ENCODE measurements at regions not wholly inside any gene's neighbourhood (a gene's known extent, or its start where the extent isn't known, plus 50 kb on each side); places are given as distances from the start of the nearest gene placed in this dataset.
"Not testable (repeated sequence)": the region's sequence is repeated elsewhere in the genome, so short reads cannot be mapped to it uniquely, and the experiment has no call there.

DNA sequence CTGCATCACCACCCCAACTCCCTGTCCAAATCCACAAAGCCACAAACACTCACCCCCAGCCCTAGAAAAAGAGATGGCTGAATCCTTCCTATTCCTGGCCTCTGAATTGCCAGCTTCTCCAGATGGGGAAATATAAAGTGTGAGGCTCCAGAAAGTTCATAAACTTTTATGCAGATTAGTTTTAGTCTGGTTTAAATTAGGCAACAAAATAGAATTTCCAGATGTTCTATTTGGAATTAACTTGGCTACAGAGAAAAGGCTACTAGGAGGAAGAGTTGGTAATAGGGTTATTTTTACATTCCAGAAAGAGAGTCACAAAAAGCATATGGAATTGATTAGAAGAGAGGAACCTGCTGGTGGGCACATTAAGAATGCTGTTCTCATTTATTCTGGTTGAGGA, 56.0 kb downstream of the EN1 start:
- no peak for DNase-seq

DNA sequence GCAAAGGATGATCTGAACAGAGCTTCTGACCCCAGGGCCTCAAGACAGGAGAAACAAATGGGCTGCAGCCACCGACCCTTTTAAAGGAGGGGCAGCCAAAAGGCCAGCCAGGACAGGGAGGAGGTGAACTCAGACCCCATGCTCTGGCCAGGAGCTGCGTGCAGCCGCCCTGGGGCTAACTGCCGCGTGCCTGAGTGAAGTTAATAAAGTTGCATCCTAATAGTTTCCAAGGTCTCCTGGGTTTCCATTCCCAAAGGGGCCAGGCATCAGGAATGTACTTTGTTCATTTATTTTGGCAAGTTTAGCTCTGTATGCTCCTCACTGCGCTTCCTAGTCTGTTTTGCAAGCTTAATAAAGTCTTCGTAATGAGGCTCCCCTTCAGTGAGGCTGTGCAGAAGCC, 60.7 kb downstream of the EN1 start:
- no peak for DNase-seq

DNA sequence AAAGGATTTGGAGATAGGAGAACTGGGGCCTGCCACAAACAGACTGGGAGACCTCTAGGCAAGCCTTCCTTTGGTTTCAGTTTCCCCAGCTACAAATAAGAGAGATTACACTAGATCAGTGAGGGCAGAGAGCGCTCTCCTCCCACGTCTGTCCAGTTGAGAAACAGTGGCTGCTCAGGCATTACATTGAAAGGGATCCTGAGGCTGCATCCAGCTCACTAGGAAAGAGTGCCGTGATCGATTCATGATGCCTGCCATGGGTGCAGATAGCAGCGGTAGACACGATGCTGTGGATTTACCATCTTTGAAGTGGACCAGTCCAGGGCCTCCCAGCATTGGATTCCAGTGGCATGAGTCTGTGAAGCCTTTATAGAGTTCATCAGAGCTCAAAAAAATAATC, 62.6 kb downstream of the EN1 start:
- DNase-seq = no peak

DNA sequence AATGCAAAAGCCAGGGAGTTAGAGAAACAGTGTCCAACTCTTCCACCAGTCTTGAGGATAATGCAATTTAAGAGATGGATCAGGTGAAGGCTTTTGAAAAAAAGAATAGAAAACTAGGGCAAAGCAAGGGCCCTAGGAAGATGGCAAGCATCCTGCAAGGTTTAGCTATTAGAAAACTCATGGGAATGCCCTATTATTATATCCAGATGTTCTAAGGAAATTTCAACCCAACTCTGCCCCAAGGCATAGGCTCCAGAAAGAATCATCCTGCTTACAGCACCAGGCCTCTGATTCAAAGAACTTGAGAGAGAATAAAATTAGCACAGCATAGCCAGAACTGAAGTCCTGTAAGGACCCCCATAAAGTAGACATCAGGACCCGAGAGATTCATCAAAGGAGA, 68.1 kb downstream of the EN1 start:
- no peak for DNase-seq

DNA sequence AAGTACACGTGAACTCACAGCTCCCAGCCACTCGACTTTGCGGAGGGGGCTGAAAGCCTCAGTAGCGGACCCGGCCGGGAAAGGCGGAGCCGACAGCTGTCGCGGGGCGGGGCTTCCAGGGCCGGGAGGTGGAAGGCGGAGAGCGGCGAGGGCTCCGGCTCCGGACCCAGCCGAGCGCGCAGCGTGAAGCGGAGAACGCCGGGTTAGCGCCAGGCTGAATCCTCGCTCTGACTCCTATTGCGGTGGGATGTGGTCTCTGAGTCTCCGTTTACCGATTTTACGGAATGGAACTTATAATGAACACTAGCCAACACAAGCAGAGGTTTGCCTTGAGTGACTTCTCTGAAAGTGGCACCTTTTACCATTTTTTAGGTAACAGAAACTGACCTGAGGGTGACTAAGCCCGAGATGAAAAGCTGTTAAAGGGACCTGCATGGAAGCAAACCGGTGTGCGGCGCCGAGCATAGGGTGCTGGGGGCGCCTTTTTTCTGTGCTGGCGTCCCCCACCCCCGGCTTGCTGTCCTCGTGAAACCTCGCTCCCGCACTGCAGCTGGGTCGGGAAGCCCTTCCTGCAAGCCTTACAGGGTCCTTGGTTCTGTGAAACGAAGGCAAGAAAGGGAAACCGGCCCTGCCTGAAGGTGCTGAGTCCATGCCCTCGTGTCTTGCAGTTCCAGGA, 72.9 kb downstream of the EN1 start:
- peak; percentile 30 for DNase-seq

DNA sequence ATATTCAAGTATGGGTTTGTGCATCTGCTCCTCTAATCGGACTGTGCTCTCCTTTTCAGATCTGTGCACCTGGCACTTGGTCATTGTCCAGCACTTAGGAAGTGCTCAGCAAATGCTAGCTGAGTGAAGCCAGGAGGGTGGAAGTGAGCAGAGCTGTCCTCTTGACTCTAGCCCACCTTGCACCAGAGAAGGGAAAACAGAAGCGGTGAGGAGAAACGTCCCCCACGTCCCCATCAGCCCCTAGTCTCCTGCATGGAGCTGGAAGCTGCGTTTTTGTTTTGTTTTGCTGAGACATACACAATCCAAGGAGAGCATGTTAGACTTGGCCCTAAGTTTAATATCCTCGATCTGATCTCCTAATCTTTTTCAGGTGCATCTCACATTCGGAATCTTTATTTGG, 73.6 kb downstream of the EN1 start:
- DNase-seq = no peak

DNA sequence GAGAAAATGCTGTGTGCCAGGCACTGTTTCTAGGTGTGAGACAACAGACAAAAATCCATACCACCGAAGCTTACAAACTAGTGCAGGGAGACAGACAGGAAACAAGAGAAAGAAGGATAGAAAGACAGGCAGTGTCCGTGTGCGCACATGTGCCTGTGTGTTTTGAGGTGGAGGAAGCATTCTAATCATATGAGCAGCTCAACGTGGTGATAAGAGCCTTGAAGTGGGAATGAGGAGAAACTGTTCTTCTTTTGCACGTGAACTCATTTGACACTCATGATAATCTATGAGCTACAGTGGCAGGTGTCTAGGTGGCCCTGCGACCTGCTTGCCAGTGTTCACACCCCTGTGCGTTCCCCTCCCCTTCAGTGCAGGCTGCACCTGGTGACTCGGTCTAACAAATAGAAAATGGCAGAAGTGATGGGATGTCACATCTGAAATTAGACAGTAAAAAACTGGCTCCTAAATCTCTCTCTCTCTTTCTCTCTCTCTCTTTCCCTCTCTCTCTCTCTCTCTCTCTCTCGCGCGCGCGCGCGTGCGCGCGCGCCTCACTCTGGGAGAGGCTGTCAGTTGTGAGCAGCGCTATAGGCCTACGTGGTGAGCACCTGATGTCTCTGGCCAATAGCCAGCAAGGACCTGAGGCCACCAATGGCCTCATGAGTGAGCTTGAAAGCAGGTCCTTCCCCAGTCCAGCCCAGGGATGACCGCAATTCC, 74.8 kb downstream of the EN1 start:
- DNase-seq = no peak

DNA sequence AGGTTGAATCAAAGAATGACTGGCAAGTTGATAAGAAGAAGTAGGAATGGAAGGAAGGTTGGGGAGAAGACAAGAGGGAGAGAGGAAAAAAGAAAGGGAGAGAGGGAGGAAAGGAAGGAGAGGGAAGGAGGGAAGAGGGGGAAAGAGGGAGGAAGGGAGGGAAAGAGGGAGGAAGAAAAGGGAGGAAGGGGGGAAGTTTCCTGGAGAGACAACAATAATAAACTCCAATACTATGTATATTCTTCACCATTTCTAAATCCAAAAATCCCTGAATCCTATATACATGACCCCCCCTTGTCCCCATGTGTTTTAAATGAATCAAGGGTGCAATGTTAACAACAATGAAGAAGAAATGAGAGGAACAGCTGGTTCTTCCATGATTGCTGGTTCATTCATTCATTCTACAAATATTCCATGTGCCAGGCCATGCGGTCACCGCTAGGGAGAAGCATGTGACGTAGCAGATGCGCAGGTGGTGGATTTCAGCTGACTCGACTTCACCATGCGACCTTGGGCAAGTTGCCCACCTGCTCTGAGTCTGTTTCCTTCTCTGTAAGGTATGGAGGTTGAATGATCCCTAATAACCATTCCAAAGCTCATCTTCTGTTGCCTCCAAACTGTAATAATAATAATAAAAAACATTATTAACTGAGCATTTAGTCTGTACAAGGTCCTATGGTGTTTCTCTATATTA, 77.6 kb downstream of the EN1 start:
- DNase-seq = no peak

DNA sequence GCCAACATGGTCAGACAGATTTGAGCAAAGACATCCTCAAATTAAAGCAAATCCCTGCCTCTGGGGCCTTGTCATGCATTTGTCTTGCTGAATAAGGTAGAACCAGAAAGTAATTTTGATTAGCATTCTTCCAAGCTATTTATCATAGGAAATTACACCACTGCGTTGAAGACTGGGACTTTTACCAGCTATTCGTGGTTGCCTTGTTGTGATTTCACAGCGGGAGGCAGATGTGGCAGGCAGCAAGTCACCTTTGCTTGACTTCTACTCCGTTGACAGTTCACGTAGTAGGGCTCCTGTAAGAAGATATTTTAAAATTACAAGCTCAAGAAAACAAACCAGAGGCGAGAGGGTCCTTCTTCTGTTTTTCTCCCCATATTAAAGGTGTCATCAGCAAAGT, 80.6 kb downstream of the EN1 start:
- no peak for DNase-seq

DNA sequence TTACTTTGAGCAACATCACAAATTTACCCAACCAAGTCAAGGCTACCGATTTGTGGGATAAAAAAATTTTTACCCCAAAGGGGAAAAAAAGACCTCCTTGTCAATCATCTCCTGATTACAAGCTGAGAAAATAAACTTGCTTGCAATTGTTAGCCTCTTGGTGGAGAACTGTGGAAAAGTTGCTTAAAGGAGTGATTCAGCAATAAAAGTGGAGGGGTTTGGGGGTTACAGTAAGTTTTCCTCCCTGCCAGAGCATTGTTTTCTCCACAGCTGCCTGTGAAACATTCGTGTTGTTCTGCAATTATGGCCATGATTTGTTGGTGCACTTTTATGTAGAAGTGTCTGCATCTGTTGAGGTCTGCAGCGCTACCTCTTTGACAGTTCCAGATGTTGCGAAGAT, 82.6 kb downstream of the EN1 start:
- no peak for DNase-seq

DNA sequence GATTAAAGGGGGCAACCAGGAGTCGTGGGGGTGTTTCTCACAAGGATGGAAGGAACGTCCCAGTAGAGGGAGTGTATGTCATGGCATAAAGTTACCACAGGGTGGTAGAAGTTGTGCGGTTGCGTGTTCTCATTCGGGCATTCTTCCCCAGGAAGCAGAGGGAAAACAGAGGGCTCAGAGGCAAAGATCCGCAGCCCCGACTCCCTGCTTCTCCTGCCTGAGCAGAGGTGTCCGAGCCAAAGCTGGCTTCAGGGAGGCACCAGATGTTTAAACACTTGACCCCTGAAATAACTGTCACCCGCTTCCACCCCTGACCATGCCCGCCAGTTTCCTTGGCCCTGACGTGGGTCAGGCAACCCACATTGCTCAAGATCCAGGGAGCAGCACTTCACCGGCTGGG, 83.7 kb downstream of the EN1 start:
- no peak for DNase-seq

DNA sequence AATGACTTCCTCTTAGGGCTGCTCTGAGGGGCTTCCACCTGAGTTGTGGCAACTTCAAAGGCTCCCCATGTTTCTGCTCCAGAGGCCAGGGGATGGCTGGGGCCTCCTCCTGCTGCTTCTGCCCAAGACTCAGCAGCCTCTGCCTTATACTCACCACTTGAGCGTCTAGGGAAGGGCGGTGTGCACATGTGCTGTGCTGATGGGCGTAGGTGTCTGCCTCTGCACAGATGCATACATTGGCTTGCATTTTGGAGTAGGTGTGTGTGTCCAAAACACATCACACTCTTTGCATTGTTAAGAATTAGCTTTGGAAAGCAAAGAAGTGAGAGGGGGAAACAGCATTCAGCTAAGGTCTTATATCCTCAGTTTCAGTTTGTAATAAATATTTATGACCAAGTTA, 85.2 kb downstream of the EN1 start:
- no peak for DNase-seq

DNA sequence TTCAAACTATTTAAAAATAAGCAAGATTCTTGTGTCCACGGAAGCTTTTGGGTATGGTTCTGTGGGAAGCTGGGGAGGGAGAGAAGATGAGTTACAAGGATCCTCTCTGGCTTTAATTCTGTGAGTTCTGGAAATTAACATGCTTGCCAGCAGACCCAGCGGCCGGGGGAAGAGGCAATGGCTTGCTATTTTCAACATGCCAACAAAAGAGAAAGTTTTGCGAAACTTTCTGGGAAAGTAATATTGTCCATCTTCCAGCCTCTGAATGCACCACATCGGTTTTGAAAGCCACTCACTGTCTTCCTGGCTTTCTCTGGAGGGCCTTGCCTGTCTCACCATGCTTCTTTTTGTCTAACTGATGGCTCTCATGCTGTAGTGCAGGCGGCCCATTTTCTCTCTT, 85.7 kb downstream of the EN1 start:
- no peak for DNase-seq

DNA sequence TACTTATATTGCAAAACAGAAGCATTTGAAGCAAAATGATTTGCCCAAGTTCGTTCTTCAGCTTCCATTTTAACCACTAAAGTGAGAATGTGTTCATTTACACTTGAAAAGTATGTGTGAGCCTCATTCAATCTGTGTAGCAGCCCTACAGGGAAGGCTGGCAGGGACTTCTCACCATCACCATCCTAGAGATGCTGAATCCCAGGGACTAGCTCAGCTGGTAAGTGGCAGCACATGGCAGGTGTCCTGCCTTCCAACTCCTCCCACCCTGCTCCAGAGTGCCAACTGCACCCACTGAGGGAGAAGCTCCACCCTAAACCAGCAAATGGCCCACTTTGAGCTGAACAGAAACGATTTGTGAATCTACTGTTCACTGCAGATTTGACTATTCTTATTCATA, 91.5 kb downstream of the EN1 start:
- no peak for DNase-seq

DNA sequence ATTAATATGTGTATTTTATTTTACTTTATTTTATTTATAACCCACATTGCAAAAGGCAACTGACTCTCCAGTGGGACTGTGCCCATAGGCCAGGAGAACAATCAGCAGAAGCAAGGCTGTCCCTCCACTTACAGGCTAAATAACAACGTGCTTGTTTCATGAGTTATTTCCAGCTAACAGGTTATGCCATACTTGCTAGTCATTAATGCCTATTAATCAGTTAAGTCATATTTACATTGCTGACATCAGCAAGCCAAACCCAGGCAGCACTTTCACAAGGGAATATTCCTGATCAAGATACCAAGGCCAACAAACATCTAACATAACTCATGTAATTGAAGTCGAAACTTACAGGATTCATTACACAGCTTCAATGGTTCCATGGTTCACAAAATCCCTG, 92.1 kb downstream of the EN1 start:
- DNase-seq = no peak

DNA sequence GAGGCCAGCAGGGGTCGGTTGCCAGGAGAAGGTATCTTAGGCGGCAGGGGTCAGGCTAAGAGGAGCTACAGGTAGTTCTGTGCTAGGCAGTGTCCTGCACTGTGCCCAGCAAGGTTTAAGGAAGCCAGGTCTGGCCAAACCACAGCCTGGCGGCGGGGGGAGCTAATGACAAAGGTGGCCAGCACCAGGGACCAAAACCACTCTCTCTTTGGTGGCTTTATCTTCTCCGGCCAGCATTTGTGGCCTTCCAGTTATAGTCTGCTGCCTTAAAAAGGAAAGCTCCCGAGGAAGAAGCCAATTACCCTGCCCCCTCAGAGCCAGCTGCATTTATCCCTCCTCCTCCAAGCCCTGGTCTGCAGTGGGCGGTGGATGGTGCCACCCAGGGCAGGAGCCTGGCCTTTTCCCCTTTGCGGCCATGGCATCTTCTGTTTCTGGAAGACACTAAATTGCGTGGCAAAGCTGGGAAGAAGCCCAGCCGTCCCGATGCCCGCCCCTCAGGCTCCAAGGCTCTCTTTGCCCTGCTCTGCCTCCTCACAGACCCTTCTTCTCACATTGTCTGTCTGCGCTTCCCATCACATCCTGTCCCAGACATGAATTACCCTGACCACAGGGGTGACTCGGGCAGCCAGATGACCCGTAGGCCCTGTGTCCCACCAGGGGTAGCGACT, 94.6 kb downstream of the EN1 start:
- DNase-seq = no peak

DNA sequence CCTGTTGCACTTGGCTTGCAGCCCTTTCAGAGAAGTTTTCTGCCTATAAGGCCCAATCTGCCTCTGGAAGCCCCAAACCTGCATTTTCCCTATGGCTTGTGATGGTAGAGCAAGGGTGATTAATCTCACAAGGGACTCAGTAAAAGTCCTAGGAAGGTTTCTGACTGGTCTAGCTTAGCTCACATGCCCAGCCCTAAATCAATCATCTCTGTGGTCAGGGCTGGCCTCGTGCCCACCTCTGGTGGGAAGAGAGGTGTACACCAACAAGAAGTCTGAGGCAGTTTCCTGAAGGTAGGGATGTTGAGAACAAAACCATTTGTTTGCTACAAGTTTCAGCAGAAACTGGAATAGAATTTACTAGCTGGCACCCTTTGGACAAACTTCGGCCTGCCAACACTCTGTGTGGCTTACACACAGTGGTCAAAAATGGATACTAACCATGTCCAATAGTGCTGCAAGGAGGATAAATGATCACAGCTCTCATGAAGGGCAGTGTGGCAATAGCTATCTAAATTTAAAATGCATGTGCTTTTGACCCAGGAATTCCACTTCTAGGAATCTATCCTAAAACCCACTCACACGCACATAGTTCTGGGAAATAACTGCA, 96.4 kb downstream of the EN1 start:
- DNase-seq = no peak

DNA sequence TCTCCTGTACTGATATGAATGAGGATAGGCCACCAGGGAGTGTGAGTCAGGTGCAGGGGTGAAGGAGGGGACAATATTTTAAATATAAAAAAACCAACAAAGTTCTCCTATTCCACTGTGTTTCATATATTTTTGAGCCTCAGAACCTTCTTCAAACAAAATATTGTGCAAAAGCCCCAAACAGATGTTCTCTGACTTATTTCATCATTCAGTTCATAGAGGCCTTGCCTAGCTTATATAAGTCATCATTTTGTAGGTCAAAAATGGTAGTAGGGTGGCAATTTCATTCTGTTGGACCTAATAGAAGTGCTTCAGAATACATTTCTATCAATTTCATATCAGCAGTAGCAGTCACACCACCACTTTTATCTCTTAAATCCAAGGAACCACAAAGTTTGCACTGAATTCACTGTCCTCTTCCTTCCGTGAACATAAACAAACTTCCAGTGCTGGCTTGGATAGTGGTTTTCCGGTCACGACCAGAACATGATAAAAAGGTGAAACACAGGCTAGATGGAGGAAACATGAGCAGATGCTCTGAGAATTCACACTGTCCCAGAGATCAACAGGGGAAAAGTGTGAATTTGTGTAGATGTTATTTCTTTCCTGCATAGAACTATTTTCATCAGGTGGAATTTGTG, 99.1 kb downstream of the EN1 start:
- DNase-seq = no peak

DNA sequence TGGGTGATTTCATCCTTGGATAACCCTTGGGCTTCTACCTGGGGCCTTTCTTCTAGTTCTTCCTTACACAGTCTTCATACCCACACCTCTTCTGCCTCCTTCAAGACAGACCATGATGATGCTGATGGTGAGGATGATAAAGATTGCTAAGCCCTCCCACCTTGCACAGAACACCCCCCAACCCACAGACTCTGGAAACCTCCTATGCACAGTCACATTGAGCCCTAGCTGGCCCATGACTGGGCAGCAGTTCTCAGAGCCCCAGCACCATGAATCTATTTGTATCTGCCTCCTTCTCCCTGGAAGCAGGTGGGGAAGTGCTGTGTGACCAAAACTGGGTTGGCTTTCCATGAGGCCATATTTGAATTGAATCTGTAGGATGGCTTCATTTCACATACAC, 99.8 kb downstream of the EN1 start:
- no peak for DNase-seq

DNA sequence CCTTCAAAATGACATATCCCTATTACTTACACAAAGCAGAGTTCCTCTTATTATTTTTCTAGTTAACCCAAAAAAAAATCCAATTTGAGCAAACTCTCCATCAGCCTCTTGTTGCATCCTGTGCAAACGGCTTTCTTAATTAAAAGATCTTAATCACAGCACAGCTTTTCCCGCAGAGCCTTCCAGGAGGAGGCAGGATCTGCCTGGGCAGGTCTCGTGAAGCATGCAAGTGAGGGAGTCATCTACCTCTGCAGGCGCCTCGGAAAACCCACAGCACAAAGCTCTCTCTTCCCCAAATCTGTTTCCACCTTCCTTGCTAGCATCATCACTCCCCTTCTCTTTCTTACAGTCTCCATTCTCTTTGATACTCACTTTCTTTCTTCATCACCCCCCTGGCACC, 100.4 kb downstream of the EN1 start:
- no peak for DNase-seq

DNA sequence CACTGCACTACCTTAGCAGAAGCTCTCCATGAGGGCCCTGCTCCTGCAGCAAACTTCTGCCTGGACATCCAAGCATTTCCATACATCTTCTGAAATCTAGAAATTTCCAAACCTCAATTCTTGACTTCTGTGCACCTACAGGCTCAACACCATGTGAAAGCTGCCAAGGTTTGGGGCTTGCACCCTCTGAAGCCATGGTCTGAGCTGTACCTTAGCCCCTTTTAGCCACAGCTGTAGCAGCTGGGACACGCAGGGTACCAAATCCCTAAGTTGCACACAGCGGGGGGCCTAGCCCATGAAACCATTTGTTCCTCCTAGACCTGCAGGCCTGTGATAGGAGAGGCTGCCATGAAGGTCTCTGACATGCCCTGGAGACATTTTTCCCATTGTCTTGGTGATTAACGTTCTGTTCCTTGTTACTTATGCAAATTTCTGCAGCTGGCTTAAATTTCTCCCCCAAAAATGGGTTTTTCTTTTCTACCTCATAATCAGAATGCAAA, 102.7 kb downstream of the EN1 start:
- not testable (repeated sequence) for DNase-seq
